GM12878 (cell line): ENCODE measurements at regions not wholly inside any gene's neighbourhood (a gene's known extent, or its start where the extent isn't known, plus 50 kb on each side); places are given as distances from the start of the nearest gene placed in this dataset.

Experiments used
- ATAC-seq: fragments of 200-7000 bp; cut with Tn5 transposase; 3 replicates; pipeline ENCODE4 v1.9.1; 2020; ENCODE audit warnings: mild to moderate bottlenecking, moderate library complexity
- BruUV-seq: library from RNA; stranded (reverse); fragments of 400-500 nt; replicated peaks from 2 replicates; lab custom pipeline; 2021; lab: Mats Ljungman, UMichigan
- CTCF ChIA-PET: fragments of 300-600 bp; sonication (Branson Sonifier 250); formaldehyde crosslinking; extraction: SDS; loops from one replicate; lab custom pipeline; 2021; ENCODE audit warnings: inconsistent platforms; lab: Yijun Ruan, JAX
- POLR2A ChIA-PET: fragments of 350-600 bp; formaldehyde crosslinking; extraction: SDS; loops from one replicate; lab custom pipeline; 2021; ENCODE audit warnings: inconsistent platforms; lab: Charles Lee
- RAD21 ChIA-PET: fragments of 300-600 bp; sonication (Branson Sonifier 250); formaldehyde crosslinking; loops from one replicate; lab custom pipeline; 2023; ENCODE audit warnings: antibody characterized with exemption; ENCODE audit not compliant: unreplicated experiment; lab: Charles Lee
- SMC1A ChIA-PET: fragments of 300-600 bp; sonication (Branson Sonifier 250); formaldehyde crosslinking; loops from one replicate; lab custom pipeline; 2023; ENCODE audit not compliant: unreplicated experiment, uncharacterized antibody; lab: Charles Lee
- DNase-seq: peaks from one replicate; pipeline ENCODE4 v3.0.0-alpha.2; 2011; ENCODE audit warnings: low read depth, low spot score
- FAIRE-seq: peaks from 3 replicates; lab custom pipeline; 2011; peaks lifted over from hg19 to GRCh38; lab: Jason Lieb, UNC
- H2AFZ ChIP-seq: 2 replicates; pipeline ENCODE4 v1.6.0; 2011; ENCODE audit warnings: low read depth, low read length, control low read depth; ENCODE audit not compliant: control insufficient read depth
- H3K27ac ChIP-seq: 2 replicates; pipeline ENCODE4 v1.5.1; 2011; ENCODE audit warnings: control low read depth; ENCODE audit not compliant: control insufficient read depth, insufficient read depth
- H3K27me3 ChIP-seq, 2 experiments: replicated peaks in 1 of 2; 2 replicates each; pipeline versions ENCODE4 v1.6.0 to v1.6.1; 2011; ENCODE audit warnings: low read length in 1 of 2; ENCODE audit not compliant: control insufficient read depth in 2 of 2, insufficient read depth in 2 of 2
- H3K36me3 ChIP-seq, 2 experiments: 2 replicates each; pipeline ENCODE4 v1.5.1; 2011; ENCODE audit warnings: low read length in 1 of 2; ENCODE audit not compliant: control insufficient read depth in 2 of 2, insufficient read depth in 2 of 2
- H3K4me1 ChIP-seq: 2 replicates; pipeline ENCODE4 v1.6.1; 2011; ENCODE audit warnings: mild to moderate bottlenecking, low read length, moderate library complexity, mixed read lengths; ENCODE audit not compliant: control insufficient read depth, insufficient read depth
- H3K4me2 ChIP-seq: 2 replicates; pipeline ENCODE4 v1.6.0; 2011; ENCODE audit warnings: control low read depth; ENCODE audit not compliant: control insufficient read depth, insufficient read depth
- H3K4me3 ChIP-seq: fragments of 200-600 bp; sonication (generic); 2 replicates; pipeline ENCODE4 v1.5.1; 2016
- H3K79me2 ChIP-seq: 2 replicates; pipeline ENCODE4 v1.6.0; 2011; ENCODE audit warnings: low read length; ENCODE audit not compliant: control insufficient read depth, insufficient read depth
- H3K9ac ChIP-seq: 2 replicates; pipeline ENCODE4 v1.8.0; 2011; ENCODE audit warnings: low read length, control low read depth, mixed read lengths; ENCODE audit not compliant: control insufficient read depth, insufficient read depth
- H3K9me3 ChIP-seq: replicated peaks from 3 replicates; pipeline ENCODE4 v1.5.1; 2011; ENCODE audit warnings: mild to moderate bottlenecking, low read length; ENCODE audit not compliant: control insufficient read depth, insufficient read depth
- H4K20me1 ChIP-seq: 2 replicates; pipeline ENCODE4 v1.6.0; 2011; ENCODE audit not compliant: control insufficient read depth, insufficient read depth
- EGR1 ChIP-seq, 2 experiments: IDR thresholded peaks; 1 replicate in 1 of 2; 2 replicates in 1 of 2; pipeline ENCODE4 v1.6.1; 2011 to 2012; ENCODE audit warnings: low read depth in 2 of 2, low read length in 2 of 2, borderline replicate concordance in 1 of 2, mild to moderate bottlenecking in 1 of 2, moderate library complexity in 1 of 2
- GATAD2B ChIP-seq: fragments of 450-650 bp; conservative IDR thresholded peaks from 2 replicates; pipeline ENCODE4 v1.6.1; 2017; ENCODE audit warnings: low read depth, mild to moderate bottlenecking, moderate library complexity
- RB1 ChIP-seq: fragments of 450-650 bp; formaldehyde crosslinking; IDR thresholded peaks from 2 replicates; pipeline ENCODE4 v1.6.1; 2017; ENCODE audit warnings: mild to moderate bottlenecking, borderline replicate concordance
- REST ChIP-seq: IDR thresholded peaks from 2 replicates; pipeline ENCODE4 v1.6.1; 2012; ENCODE audit warnings: mild to moderate bottlenecking, low read depth, low read length
- ZNF592 ChIP-seq: fragments of 450-650 bp; IDR thresholded peaks from 2 replicates; pipeline ENCODE4 v1.6.1; 2017; ENCODE audit warnings: mild to moderate bottlenecking, moderate library complexity
- WGBS: methylation state at CpG from one replicate; pipeline ENCODE4 v1.1.6; 2016; ENCODE audit warnings: low lambda C conversion rate; ENCODE audit not compliant: insufficient replicate concordance, insufficient coverage; ENCODE audit errors: missing lambda C conversion rate; 5-methylcytosine and 5-hydroxymethylcytosine counted together
- in situ Hi-C: fragments of 300-500 bp; cut with MboI; formaldehyde crosslinking; loops from 9 replicates; pipeline ENCODE4 v1.14.3; 2018; ENCODE audit warnings: mixed read lengths
- intact Hi-C: fragments of 100-400 bp; cut with micrococcal nuclease; formaldehyde crosslinking; loops from one replicate; pipeline ENCODE4 v1.14.2; 2022; ENCODE audit not compliant: unreplicated experiment

- TF ChIP-seq GATAD2B: no peak
- TF ChIP-seq, all 136 proteins: peak for 0
These were observed 127.2 kb upstream of the ZNF91 start (continued) for GRCh38 chr19:23522431-23522830.

- no TSS peak for BruUV-seq
- no peak overlapping the region for H3K4me3 ChIP-seq
These were observed 126.2 kb upstream of the ZNF91 start for GRCh38 chr19:23521471-23521870.

More at GRCh38 chr19:23521471-23521870, 126.2 kb upstream of the ZNF91 start:
- ATAC-seq (no peak), DNase-seq (no peak), FAIRE-seq (no peak)
- Histone ChIP-seq H3K27me3 (no peaks in the 10 kb centered on the region), H3K4me2 (no peak overlapping the region), H3K9me3 (no peaks in the 10 kb centered on the region; the same call in 2 of the 3 replicates), H3K9ac (no peak overlapping the region), H3K4me1 (no peaks in the 10 kb centered on the region), H3K27ac (no peak overlapping the region), H3K79me2 (no peaks in the 10 kb centered on the region), H3K36me3 (no peaks in the 10 kb centered on the region), H4K20me1 (no peaks in the 10 kb centered on the region), H2AFZ (no peak overlapping the region)
- intact Hi-C loops (no loop called here), in situ Hi-C loops (no loop called here)
- TF ChIP-seq REST: no peak
- TF ChIP-seq RB1: no peak
- no peak for TF ChIP-seq ZNF592
- TF ChIP-seq EGR1 (IDR thresholded peaks at IDR 0.05; ENCODE audit: borderline replicate concordance in 1 of 2, low read depth in 2 of 2, low read length in 2 of 2): no peak
- WGBS: 0% methylated on average over 1 of the region's 1 CpG
- SMC1A ChIA-PET: no interaction called here
- CTCF ChIA-PET: no interaction called here
- RAD21 ChIA-PET: no interaction called here
- POLR2A ChIA-PET: no interaction called here
